ENCODE measurements at regions not wholly inside any gene's neighbourhood (a gene's known extent, or its start where the extent isn't known, plus 50 kb on each side); places are given as distances from the start of the nearest gene placed in this dataset.
A peak's percentile ranks its signal among the peaks of the same experiment; 100 is the strongest.

DNA sequence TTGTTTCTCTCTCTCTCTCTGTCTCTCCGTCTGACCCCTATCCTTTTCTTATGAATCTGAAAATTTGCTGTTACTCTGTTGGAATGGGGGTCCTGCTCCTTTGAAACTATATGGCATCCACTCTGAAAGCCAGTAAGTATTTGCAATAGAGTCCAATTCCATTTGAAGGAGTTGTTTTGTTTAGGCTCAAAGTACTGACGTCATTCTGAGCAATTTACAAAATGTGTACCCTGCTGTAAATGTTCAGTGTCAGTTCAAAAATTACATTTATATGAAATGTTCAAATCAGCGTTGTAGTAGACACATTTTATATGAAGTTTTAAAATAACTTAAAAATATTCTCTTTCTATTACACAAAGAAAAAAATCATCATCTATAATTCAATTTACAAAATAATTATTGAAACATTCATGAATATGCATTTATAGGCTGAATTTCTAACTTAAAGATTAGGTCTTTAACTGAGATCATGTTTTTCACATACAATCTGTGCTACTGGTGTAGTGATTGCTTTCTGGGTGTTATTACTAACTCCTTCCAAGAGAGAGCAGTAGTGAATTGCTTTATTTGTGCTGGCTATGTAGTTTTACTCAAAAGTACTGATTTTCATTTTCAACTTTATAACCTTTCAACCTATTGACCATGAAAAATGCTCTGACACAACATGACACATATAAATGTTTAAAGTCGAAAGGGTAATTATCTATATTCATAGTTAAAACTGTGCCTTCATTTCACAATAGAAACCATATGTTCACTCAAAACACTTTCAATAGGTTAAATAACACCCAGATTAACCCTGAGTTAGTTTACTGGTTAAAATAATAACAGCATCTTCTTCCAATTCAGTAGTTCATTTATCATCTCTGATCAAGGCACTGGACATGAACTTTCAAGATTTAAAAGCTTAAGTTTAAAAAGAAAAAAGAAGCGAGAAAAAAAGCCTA is 253.1 kb upstream of the ADGRL4 start:
- H3K27me3 ChIP-seq (ENCODE audit: control insufficient read depth, insufficient read depth, low read length) = no peaks in the 10 kb centered on the region
- TF ChIP-seq POLR2AphosphoS5 (IDR thresholded peaks at IDR 0.05; ENCODE audit: low read depth, low read length) (no peak), TCF7L2 (IDR thresholded peaks at IDR 0.05; ENCODE audit: low read depth, low read length) (no peak), CTCF (IDR thresholded peaks at IDR 0.05) (peak; percentile 53; the same call in 1 of the 2 replicates)
- CTCF ChIA-PET = interaction anchor here (0.7 kb wide), 1 partner anchor 138 kb away, joined by 3 read pairs; no protein-coding TSS in a partner anchor

DNA sequence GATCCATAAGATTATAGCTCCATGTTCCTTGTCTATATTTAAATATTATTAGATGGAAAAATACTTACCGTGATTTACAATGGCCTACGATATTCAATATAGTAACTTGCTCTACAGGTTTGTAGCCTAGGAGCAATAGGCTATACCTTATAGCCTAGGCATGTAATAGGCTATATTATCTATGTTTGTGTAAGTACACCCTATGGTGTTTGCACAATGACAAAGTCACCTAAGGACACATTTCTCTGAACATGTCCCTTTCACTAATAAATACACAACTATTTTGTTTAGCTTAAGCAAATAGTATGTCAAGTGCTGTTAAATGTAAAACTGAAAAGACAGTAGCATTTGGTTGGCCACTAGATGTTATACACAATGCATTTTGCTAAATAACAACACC is 248.9 kb upstream of the ADGRL4 start:
- intact Hi-C loops (cut with micrococcal nuclease; ENCODE audit: unreplicated experiment) = no loop called here
- POLR2A ChIA-PET = no interaction called here
- ATAC-seq = no peak

More for the DNA sequence above, 253.1 kb upstream of the ADGRL4 start:
- intact Hi-C loops (cut with micrococcal nuclease; ENCODE audit: unreplicated experiment) (no loop called here), in situ Hi-C loops (cut with HindIII; ENCODE audit: low pct_unique_long_range_greater_than_20kb, low sequenced_read_pairs) (no loop called here)
- BruUV-seq (replicated peaks) = no TSS peak
- H3K27ac ChIP-seq (ENCODE audit: low read length) = no peak overlapping the region
- POLR2A ChIA-PET = no interaction called here
- no peaks in the 10 kb centered on the region for H3K9me3 ChIP-seq (ENCODE audit: control insufficient read depth, insufficient read depth, low read depth, low read length)
- H3K4me1 ChIP-seq (ENCODE audit: control insufficient read depth, insufficient read depth, low read length) = no peaks in the 10 kb centered on the region
- H3K36me3 ChIP-seq (ENCODE audit: control insufficient read depth, insufficient read depth, low read length) = no peaks in the 10 kb centered on the region
- no peak overlapping the region for H3K4me3 ChIP-seq (ENCODE audit: low read depth in 2 of 2, low read length in 2 of 2)
- ATAC-seq (no peak), DNase-seq (ENCODE audit: low read depth, low spot score) (no peak)

GRCh38 chr1:79252598-79252997 is 246.1 kb upstream of the ADGRL4 start:
- Histone ChIP-seq H3K36me3 (ENCODE audit: control insufficient read depth, insufficient read depth, low read length) (no peaks in the 10 kb centered on the region), H3K4me3 (ENCODE audit: low read depth in 2 of 2, low read length in 2 of 2) (no peak overlapping the region), H3K9me3 (ENCODE audit: control insufficient read depth, insufficient read depth, low read depth, low read length) (no peaks in the 10 kb centered on the region), H3K27ac (ENCODE audit: low read length) (no peak overlapping the region), H3K4me1 (ENCODE audit: control insufficient read depth, insufficient read depth, low read length) (no peaks in the 10 kb centered on the region), H3K27me3 (ENCODE audit: control insufficient read depth, insufficient read depth, low read length) (no peaks in the 10 kb centered on the region)
- ATAC-seq = no peak
- POLR2A ChIA-PET = no interaction called here
- intact Hi-C loops (cut with micrococcal nuclease; ENCODE audit: unreplicated experiment) = no loop called here
- CTCF ChIA-PET = no interaction called here
- no peak for DNase-seq (ENCODE audit: low read depth, low spot score)
- in situ Hi-C loops (cut with HindIII; ENCODE audit: low pct_unique_long_range_greater_than_20kb, low sequenced_read_pairs) = no loop called here
- BruUV-seq (replicated peaks) = no TSS peak
- TF ChIP-seq POLR2AphosphoS5 (IDR thresholded peaks at IDR 0.05; ENCODE audit: low read depth, low read length) (no peak), CTCF (IDR thresholded peaks at IDR 0.05) (no peak), TCF7L2 (IDR thresholded peaks at IDR 0.05; ENCODE audit: low read depth, low read length) (no peak)
- TF ChIP-seq, protein P1, sequence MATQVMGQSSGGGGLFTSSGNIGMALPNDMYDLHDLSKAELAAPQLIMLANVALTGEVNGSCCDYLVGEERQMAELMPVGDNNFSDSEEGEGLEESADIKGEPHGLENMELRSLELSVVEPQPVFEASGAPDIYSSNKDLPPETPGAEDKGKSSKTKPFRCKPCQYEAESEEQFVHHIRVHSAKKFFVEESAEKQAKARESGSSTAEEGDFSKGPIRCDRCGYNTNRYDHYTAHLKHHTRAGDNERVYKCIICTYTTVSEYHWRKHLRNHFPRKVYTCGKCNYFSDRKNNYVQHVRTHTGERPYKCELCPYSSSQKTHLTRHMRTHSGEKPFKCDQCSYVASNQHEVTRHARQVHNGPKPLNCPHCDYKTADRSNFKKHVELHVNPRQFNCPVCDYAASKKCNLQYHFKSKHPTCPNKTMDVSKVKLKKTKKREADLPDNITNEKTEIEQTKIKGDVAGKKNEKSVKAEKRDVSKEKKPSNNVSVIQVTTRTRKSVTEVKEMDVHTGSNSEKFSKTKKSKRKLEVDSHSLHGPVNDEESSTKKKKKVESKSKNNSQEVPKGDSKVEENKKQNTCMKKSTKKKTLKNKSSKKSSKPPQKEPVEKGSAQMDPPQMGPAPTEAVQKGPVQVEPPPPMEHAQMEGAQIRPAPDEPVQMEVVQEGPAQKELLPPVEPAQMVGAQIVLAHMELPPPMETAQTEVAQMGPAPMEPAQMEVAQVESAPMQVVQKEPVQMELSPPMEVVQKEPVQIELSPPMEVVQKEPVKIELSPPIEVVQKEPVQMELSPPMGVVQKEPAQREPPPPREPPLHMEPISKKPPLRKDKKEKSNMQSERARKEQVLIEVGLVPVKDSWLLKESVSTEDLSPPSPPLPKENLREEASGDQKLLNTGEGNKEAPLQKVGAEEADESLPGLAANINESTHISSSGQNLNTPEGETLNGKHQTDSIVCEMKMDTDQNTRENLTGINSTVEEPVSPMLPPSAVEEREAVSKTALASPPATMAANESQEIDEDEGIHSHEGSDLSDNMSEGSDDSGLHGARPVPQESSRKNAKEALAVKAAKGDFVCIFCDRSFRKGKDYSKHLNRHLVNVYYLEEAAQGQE (IDR thresholded peaks at IDR 0.05; ENCODE audit: insufficient read depth in 1 of 2, low read depth in 2 of 2, low read length in 1 of 2) = no peak

More for the DNA sequence above, 248.9 kb upstream of the ADGRL4 start:
- CTCF ChIA-PET = no interaction called here
- TF ChIP-seq POLR2AphosphoS5 (IDR thresholded peaks at IDR 0.05; ENCODE audit: low read depth, low read length) = no peak
- no peak for TF ChIP-seq TCF7L2 (IDR thresholded peaks at IDR 0.05; ENCODE audit: low read depth, low read length)
- Histone ChIP-seq H3K9me3 (ENCODE audit: control insufficient read depth, insufficient read depth, low read depth, low read length) (no peaks in the 10 kb centered on the region), H3K4me1 (ENCODE audit: control insufficient read depth, insufficient read depth, low read length) (no peaks in the 10 kb centered on the region), H3K27ac (ENCODE audit: low read length) (no peak overlapping the region), H3K27me3 (ENCODE audit: control insufficient read depth, insufficient read depth, low read length) (no peaks in the 10 kb centered on the region), H3K4me3 (ENCODE audit: low read depth in 2 of 2, low read length in 2 of 2) (no peak overlapping the region), H3K36me3 (ENCODE audit: control insufficient read depth, insufficient read depth, low read length) (no peaks in the 10 kb centered on the region)
- DNase-seq (ENCODE audit: low read depth, low spot score) = no peak
- BruUV-seq (replicated peaks) = no TSS peak
- in situ Hi-C loops (cut with HindIII; ENCODE audit: low pct_unique_long_range_greater_than_20kb, low sequenced_read_pairs) = no loop called here

Data from Panc1 (cell line).